DND-41 (cell line): ENCODE measurements at regions not wholly inside any gene's neighbourhood (a gene's known extent, or its start where the extent isn't known, plus 50 kb on each side); places are given as distances from the start of the nearest gene placed in this dataset.

Experiments used
- ATAC-seq: fragments of 200-7000 bp; cut with Tn5 transposase; 3 replicates; pipeline ENCODE4 v1.9.1; 2021; ENCODE audit warnings: low read depth; ENCODE audit not compliant: insufficient read depth
- DNase-seq: peaks from one replicate; pipeline ENCODE4 v3.0.0-alpha.2; 2020
- H2AFZ ChIP-seq: 2 replicates; pipeline ENCODE4 v1.6.0; 2012; ENCODE audit warnings: low read depth, low read length
- H3K27ac ChIP-seq: 2 replicates; pipeline ENCODE4 v1.5.1; 2012; ENCODE audit warnings: low read length, inconsistent platforms
- H3K27me3 ChIP-seq: fragments of 200-600 bp; sonication (generic); 2 replicates; pipeline ENCODE4 v1.6.0; 2012; ENCODE audit warnings: low read length, mild to moderate bottlenecking, inconsistent platforms; ENCODE audit not compliant: insufficient read depth, poor library complexity
- H3K36me3 ChIP-seq: 2 replicates; pipeline ENCODE4 v1.5.1; 2012; ENCODE audit warnings: low read length, inconsistent platforms; ENCODE audit not compliant: insufficient read depth
- H3K4me1 ChIP-seq: 2 replicates; pipeline ENCODE4 v1.5.1; 2012; ENCODE audit warnings: mild to moderate bottlenecking, low read length; ENCODE audit not compliant: insufficient read depth
- H3K4me2 ChIP-seq: 2 replicates; pipeline ENCODE4 v1.6.0; 2012; ENCODE audit warnings: mild to moderate bottlenecking, moderate library complexity, low read length, inconsistent platforms; ENCODE audit not compliant: insufficient read depth
- H3K4me3 ChIP-seq, 2 experiments: fragments of 200-600 bp in 1 of 2; shearing (Covaris generic) in 1 of 2; 2 replicates each; pipeline ENCODE4 v1.5.1; 2012 to 2016; ENCODE audit warnings: inconsistent platforms in 2 of 2, low read length in 2 of 2, mild to moderate bottlenecking in 2 of 2, low read depth in 1 of 2, moderate library complexity in 1 of 2
- H3K79me2 ChIP-seq: 2 replicates; pipeline ENCODE4 v1.6.0; 2012; ENCODE audit warnings: low read length, inconsistent platforms; ENCODE audit not compliant: insufficient read depth
- H3K9ac ChIP-seq: 2 replicates; pipeline ENCODE4 v1.6.0; 2012; ENCODE audit warnings: low read depth, mild to moderate bottlenecking, inconsistent platforms, low read length, moderate library complexity
- H3K9me3 ChIP-seq: 2 replicates; pipeline ENCODE4 v1.5.1; 2012; ENCODE audit warnings: low read length, moderate library complexity, mild to moderate bottlenecking, inconsistent platforms; ENCODE audit not compliant: insufficient read depth, severe bottlenecking
- H4K20me1 ChIP-seq: 2 replicates; pipeline ENCODE4 v1.6.0; 2012; ENCODE audit warnings: low read length; ENCODE audit not compliant: insufficient read depth
- CTCF ChIP-seq: IDR thresholded peaks from 2 replicates; pipeline ENCODE4 v1.5.1; 2012; ENCODE audit warnings: borderline replicate concordance, low read length, moderate library complexity, mild to moderate bottlenecking; ENCODE audit not compliant: poor library complexity, severe bottlenecking; ENCODE audit errors: extremely low read depth
- EZH2 ChIP-seq: IDR thresholded peaks from 3 replicates; pipeline ENCODE4 v1.6.1; 2012; ENCODE audit warnings: borderline replicate concordance, low read depth, mild to moderate bottlenecking, moderate library complexity, low read length, inconsistent platforms; ENCODE audit not compliant: severe bottlenecking

- Histone ChIP-seq H3K79me2 (no peaks in the 10 kb centered on the region), H4K20me1 (no peaks in the 10 kb centered on the region), H3K9me3 (no peaks in the 10 kb centered on the region), H2AFZ (no peak overlapping the region), H3K4me1 (no peaks in the 10 kb centered on the region), H3K4me3 (no peak overlapping the region), H3K9ac (no peak overlapping the region), H3K36me3 (no peaks in the 10 kb centered on the region), H3K27ac (no peak overlapping the region), H3K27me3 (no peaks in the 10 kb centered on the region), H3K4me2 (no peak overlapping the region)
- DNase-seq (no peak), ATAC-seq (no peak)
- no peak for TF ChIP-seq EZH2
- no peak for TF ChIP-seq CTCF
These were observed 64.9 kb upstream of the PCED1B start for GRCh38 chr12:47014474-47014873.

- ATAC-seq (no peak), DNase-seq (no peak)
- Histone ChIP-seq H3K36me3 (no peaks in the 10 kb centered on the region), H3K79me2 (no peaks in the 10 kb centered on the region), H3K4me2 (no peak overlapping the region), H3K4me1 (no peaks in the 10 kb centered on the region), H4K20me1 (no peaks in the 10 kb centered on the region), H3K4me3 (no peak overlapping the region), H2AFZ (no peak overlapping the region), H3K9me3 (no peaks in the 10 kb centered on the region), H3K9ac (no peak overlapping the region), H3K27me3 (no peaks in the 10 kb centered on the region), H3K27ac (no peak overlapping the region)
- no peak for TF ChIP-seq EZH2
- no peak for TF ChIP-seq CTCF
These were observed 64.0 kb upstream of the PCED1B start for GRCh38 chr12:47015381-47015780.

- H3K4me3 ChIP-seq: no peak overlapping the region
- H3K4me1 ChIP-seq: no peaks in the 10 kb centered on the region
- H3K79me2 ChIP-seq: no peaks in the 10 kb centered on the region
- H3K9me3 ChIP-seq: no peaks in the 10 kb centered on the region
- H3K9ac ChIP-seq: no peak overlapping the region
- H2AFZ ChIP-seq: no peak overlapping the region
- no peak for DNase-seq
- no peaks in the 10 kb centered on the region for H4K20me1 ChIP-seq
- H3K36me3 ChIP-seq: no peaks in the 10 kb centered on the region
- H3K27me3 ChIP-seq: no peaks in the 10 kb centered on the region
- H3K27ac ChIP-seq: no peak overlapping the region
- TF ChIP-seq EZH2 (no peak), CTCF (no peak)
- H3K4me2 ChIP-seq: no peak overlapping the region
- no peak for ATAC-seq
These were observed 62.2 kb upstream of the PCED1B start for GRCh38 chr12:47017041-47017713.

GRCh38 chr12:47017901-47018475 lies 61.4 kb upstream of the PCED1B start:
- no peak for TF ChIP-seq EZH2
- TF ChIP-seq CTCF: no peak
- Histone ChIP-seq H3K4me2 (no peak overlapping the region), H3K27me3 (no peaks in the 10 kb centered on the region), H2AFZ (no peak overlapping the region), H3K27ac (no peak overlapping the region), H3K9ac (no peak overlapping the region), H3K36me3 (no peaks in the 10 kb centered on the region), H3K4me3 (no peak overlapping the region), H3K9me3 (no peaks in the 10 kb centered on the region), H3K4me1 (no peaks in the 10 kb centered on the region), H3K79me2 (no peaks in the 10 kb centered on the region), H4K20me1 (no peaks in the 10 kb centered on the region)
- ATAC-seq (no peak), DNase-seq (no peak)
